ENCODE measurements at regions not wholly inside any gene's neighbourhood (a gene's known extent, or its start where the extent isn't known, plus 50 kb on each side); places are given as distances from the start of the nearest gene placed in this dataset.

GRCh38 chr2:211049321-211050018 lies 493.1 kb downstream of the CPS1 start:
- Histone ChIP-seq H3F3A (replicated peaks; ENCODE audit: low read depth) (no peaks in the 10 kb centered on the region), H2AFZ (peak overlapping the region; percentile 9; the same call in 1 of the 2 replicates), H3K27ac (ENCODE audit: low read depth) (no peak overlapping the region), H3K79me2 (replicated peaks; ENCODE audit: insufficient read depth) (no peaks in the 10 kb centered on the region), H3K9me2 (ENCODE audit: insufficient read depth) (no peaks in the 10 kb centered on the region), H4K20me1 (replicated peaks; ENCODE audit: insufficient read depth) (no peaks in the 10 kb centered on the region), H3K4me2 (no peak overlapping the region), H3K27me3 (ENCODE audit: insufficient read depth) (no peaks in the 10 kb centered on the region), H3K4me1 (ENCODE audit: insufficient read depth) (no peaks in the 10 kb centered on the region), H3K4me3 (no peak overlapping the region), H3K36me3 (ENCODE audit: insufficient read depth) (no peaks in the 10 kb centered on the region)
- ATAC-seq: no peak
- no peaks in the 10 kb centered on the region for H3K27me3 Mint-ChIP-seq (ENCODE audit: insufficient read depth, low read depth, poor library complexity)
- TF ChIP-seq EZH2 (IDR thresholded peaks at IDR 0.05; ENCODE audit: low read depth, unreplicated experiment) (no peak), ZNF331 (CRISPR knock-in tag; IDR thresholded peaks at IDR 0.05; ENCODE audit: low read depth) (no peak), JUNB (IDR thresholded peaks at IDR 0.05; ENCODE audit: unreplicated experiment) (no peak), ETS1 (IDR thresholded peaks at IDR 0.05) (no peak), CREB1 (CRISPR knock-in tag; IDR thresholded peaks at IDR 0.05; ENCODE audit: low read depth) (no peak), STAT1 (IDR thresholded peaks at IDR 0.05; ENCODE audit: unreplicated experiment) (no peak), POLR2AphosphoS5 (IDR thresholded peaks at IDR 0.05; ENCODE audit: low read depth) (no peak), EZH2phosphoT487 (IDR thresholded peaks at IDR 0.05; ENCODE audit: unreplicated experiment) (no peak), NANOG (IDR thresholded peaks at IDR 0.05; ENCODE audit: borderline replicate concordance) (no peak), CTCF (conservative IDR thresholded peaks at IDR 0.05; ENCODE audit: low read depth in 2 of 2) (no peak), ZNF114 (CRISPR knock-in tag; IDR thresholded peaks at IDR 0.05) (no peak)
- TF ChIP-seq, protein P1, sequence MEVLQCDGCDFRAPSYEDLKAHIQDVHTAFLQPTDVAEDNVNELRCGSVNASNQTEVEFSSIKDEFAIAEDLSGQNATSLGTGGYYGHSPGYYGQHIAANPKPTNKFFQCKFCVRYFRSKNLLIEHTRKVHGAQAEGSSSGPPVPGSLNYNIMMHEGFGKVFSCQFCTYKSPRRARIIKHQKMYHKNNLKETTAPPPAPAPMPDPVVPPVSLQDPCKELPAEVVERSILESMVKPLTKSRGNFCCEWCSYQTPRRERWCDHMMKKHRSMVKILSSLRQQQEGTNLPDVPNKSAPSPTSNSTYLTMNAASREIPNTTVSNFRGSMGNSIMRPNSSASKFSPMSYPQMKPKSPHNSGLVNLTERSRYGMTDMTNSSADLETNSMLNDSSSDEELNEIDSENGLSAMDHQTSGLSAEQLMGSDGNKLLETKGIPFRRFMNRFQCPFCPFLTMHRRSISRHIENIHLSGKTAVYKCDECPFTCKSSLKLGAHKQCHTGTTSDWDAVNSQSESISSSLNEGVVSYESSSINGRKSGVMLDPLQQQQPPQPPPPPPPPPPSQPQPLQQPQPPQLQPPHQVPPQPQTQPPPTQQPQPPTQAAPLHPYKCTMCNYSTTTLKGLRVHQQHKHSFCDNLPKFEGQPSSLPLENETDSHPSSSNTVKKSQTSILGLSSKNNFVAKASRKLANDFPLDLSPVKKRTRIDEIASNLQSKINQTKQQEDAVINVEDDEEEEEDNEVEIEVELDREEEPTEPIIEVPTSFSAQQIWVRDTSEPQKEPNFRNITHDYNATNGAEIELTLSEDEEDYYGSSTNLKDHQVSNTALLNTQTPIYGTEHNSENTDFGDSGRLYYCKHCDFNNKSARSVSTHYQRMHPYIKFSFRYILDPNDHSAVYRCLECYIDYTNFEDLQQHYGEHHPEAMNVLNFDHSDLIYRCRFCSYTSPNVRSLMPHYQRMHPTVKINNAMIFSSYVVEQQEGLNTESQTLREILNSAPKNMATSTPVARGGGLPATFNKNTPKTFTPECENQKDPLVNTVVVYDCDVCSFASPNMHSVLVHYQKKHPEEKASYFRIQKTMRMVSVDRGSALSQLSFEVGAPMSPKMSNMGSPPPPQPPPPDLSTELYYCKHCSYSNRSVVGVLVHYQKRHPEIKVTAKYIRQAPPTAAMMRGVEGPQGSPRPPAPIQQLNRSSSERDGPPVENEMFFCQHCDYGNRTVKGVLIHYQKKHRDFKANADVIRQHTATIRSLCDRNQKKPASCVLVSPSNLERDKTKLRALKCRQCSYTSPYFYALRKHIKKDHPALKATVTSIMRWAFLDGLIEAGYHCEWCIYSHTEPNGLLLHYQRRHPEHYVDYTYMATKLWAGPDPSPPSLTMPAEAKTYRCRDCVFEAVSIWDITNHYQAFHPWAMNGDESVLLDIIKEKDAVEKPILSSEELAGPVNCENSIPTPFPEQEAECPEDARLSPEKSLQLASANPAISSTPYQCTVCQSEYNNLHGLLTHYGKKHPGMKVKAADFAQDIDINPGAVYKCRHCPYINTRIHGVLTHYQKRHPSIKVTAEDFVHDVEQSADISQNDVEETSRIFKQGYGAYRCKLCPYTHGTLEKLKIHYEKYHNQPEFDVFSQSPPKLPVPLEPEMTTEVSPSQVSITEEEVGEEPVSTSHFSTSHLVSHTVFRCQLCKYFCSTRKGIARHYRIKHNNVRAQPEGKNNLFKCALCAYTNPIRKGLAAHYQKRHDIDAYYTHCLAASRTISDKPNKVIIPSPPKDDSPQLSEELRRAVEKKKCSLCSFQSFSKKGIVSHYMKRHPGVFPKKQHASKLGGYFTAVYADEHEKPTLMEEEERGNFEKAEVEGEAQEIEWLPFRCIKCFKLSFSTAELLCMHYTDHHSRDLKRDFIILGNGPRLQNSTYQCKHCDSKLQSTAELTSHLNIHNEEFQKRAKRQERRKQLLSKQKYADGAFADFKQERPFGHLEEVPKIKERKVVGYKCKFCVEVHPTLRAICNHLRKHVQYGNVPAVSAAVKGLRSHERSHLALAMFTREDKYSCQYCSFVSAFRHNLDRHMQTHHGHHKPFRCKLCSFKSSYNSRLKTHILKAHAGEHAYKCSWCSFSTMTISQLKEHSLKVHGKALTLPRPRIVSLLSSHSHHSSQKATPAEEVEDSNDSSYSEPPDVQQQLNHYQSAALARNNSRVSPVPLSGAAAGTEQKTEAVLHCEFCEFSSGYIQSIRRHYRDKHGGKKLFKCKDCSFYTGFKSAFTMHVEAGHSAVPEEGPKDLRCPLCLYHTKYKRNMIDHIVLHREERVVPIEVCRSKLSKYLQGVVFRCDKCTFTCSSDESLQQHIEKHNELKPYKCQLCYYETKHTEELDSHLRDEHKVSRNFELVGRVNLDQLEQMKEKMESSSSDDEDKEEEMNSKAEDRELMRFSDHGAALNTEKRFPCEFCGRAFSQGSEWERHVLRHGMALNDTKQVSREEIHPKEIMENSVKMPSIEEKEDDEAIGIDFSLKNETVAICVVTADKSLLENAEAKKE (CRISPR knock-in tag; IDR thresholded peaks at IDR 0.05): no peak
- TF ChIP-seq, protein P2, sequence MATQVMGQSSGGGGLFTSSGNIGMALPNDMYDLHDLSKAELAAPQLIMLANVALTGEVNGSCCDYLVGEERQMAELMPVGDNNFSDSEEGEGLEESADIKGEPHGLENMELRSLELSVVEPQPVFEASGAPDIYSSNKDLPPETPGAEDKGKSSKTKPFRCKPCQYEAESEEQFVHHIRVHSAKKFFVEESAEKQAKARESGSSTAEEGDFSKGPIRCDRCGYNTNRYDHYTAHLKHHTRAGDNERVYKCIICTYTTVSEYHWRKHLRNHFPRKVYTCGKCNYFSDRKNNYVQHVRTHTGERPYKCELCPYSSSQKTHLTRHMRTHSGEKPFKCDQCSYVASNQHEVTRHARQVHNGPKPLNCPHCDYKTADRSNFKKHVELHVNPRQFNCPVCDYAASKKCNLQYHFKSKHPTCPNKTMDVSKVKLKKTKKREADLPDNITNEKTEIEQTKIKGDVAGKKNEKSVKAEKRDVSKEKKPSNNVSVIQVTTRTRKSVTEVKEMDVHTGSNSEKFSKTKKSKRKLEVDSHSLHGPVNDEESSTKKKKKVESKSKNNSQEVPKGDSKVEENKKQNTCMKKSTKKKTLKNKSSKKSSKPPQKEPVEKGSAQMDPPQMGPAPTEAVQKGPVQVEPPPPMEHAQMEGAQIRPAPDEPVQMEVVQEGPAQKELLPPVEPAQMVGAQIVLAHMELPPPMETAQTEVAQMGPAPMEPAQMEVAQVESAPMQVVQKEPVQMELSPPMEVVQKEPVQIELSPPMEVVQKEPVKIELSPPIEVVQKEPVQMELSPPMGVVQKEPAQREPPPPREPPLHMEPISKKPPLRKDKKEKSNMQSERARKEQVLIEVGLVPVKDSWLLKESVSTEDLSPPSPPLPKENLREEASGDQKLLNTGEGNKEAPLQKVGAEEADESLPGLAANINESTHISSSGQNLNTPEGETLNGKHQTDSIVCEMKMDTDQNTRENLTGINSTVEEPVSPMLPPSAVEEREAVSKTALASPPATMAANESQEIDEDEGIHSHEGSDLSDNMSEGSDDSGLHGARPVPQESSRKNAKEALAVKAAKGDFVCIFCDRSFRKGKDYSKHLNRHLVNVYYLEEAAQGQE (IDR thresholded peaks at IDR 0.05; ENCODE audit: unreplicated experiment): no peak
- H3K27ac Mint-ChIP-seq: no peak overlapping the region
- no peak for DNase-seq (ENCODE audit: low spot score)
- H3K9me3 Mint-ChIP-seq: no peaks in the 10 kb centered on the region
- H3K4me3 Mint-ChIP-seq: no peak overlapping the region
- H3K36me3 Mint-ChIP-seq (ENCODE audit: low read depth): no peaks in the 10 kb centered on the region
- peaks cover 2% of the 10 kb centered on the region; the same call in 2 of the 3 replicates for H3K4me1 Mint-ChIP-seq

All from GM23338 (cell line).